ENCODE measurements at regions not wholly inside any gene's neighbourhood (a gene's known extent, or its start where the extent isn't known, plus 50 kb on each side); places are given as distances from the start of the nearest gene placed in this dataset.

DNA sequence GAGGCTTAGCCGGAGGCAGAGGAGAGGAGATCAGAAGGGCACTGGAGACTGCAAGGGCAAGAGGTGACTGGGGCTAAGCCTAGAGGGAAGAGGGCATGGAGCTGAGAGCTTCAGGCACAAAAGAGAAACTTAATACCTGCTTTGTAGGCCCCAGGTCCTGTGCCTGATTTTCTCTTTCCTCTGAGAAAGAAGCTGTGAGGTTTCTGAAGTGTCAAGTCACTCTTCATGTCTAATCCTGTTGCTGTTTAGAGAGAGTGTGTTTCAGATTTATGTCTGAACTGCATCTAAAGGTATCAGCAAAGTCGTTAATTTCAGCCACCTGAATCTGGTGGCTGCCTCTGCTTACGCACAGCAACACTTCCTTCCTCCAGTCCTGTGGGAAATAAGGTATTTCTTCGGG lies 106.9 kb upstream of the RNU6-1 start:
- TF ChIP-seq, protein P1, sequence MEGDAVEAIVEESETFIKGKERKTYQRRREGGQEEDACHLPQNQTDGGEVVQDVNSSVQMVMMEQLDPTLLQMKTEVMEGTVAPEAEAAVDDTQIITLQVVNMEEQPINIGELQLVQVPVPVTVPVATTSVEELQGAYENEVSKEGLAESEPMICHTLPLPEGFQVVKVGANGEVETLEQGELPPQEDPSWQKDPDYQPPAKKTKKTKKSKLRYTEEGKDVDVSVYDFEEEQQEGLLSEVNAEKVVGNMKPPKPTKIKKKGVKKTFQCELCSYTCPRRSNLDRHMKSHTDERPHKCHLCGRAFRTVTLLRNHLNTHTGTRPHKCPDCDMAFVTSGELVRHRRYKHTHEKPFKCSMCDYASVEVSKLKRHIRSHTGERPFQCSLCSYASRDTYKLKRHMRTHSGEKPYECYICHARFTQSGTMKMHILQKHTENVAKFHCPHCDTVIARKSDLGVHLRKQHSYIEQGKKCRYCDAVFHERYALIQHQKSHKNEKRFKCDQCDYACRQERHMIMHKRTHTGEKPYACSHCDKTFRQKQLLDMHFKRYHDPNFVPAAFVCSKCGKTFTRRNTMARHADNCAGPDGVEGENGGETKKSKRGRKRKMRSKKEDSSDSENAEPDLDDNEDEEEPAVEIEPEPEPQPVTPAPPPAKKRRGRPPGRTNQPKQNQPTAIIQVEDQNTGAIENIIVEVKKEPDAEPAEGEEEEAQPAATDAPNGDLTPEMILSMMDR (IDR thresholded peaks at IDR 0.05; ENCODE audit: insufficient read depth, low read length, poor library complexity, severe bottlenecking) = no peak
- TF ChIP-seq EZH2phosphoT487 (conservative IDR thresholded peaks at IDR 0.05; ENCODE audit: low read length) = no peak

Measured in SU-DHL-6 (cell line).